Fibroblast of mammary gland (primary cell): ENCODE measurements at regions not wholly inside any gene's neighbourhood (a gene's known extent, or its start where the extent isn't known, plus 50 kb on each side); places are given as distances from the start of the nearest gene placed in this dataset.

Source experiments
- DNase-seq: peaks from one replicate; pipeline ENCODE4 v3.0.0-alpha.2; 2010; ENCODE audit warnings: low read depth
- H3K4me3 ChIP-seq: 2 replicates; pipeline ENCODE4 v1.5.1; 2011; ENCODE audit warnings: low read depth, mild to moderate bottlenecking, low read length, moderate library complexity; ENCODE audit not compliant: control insufficient read depth
- TF ChIP-seq, protein P1 (sequence below): conservative IDR thresholded peaks from 2 replicates; pipeline ENCODE4 v1.5.1; 2011; ENCODE audit warnings: low read depth, low read length, inconsistent platforms; ENCODE audit not compliant: control insufficient read depth, insufficient read depth

DNA sequence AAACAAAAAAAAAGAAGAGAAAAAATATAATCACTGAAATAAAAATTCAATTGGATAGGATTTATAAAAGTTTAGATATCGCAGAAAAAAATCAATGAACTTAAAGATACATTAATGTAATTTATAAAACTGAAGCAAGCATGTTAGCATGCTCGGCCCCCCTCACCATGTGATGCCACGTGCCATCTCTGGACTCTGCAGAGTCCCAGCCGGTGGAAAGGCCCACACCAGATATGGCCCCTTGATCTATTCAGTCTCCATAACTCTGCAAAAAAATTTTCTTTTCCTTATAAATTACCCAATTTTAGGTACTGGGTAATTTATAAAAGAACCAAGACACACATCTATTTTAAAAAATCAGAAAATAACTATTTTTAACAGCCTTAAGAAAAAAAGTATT is 476.0 kb upstream of the ANO3 start:
- no peak for DNase-seq
- TF ChIP-seq, protein P1, sequence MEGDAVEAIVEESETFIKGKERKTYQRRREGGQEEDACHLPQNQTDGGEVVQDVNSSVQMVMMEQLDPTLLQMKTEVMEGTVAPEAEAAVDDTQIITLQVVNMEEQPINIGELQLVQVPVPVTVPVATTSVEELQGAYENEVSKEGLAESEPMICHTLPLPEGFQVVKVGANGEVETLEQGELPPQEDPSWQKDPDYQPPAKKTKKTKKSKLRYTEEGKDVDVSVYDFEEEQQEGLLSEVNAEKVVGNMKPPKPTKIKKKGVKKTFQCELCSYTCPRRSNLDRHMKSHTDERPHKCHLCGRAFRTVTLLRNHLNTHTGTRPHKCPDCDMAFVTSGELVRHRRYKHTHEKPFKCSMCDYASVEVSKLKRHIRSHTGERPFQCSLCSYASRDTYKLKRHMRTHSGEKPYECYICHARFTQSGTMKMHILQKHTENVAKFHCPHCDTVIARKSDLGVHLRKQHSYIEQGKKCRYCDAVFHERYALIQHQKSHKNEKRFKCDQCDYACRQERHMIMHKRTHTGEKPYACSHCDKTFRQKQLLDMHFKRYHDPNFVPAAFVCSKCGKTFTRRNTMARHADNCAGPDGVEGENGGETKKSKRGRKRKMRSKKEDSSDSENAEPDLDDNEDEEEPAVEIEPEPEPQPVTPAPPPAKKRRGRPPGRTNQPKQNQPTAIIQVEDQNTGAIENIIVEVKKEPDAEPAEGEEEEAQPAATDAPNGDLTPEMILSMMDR: no peak
- H3K4me3 ChIP-seq: no peak overlapping the region

DNA sequence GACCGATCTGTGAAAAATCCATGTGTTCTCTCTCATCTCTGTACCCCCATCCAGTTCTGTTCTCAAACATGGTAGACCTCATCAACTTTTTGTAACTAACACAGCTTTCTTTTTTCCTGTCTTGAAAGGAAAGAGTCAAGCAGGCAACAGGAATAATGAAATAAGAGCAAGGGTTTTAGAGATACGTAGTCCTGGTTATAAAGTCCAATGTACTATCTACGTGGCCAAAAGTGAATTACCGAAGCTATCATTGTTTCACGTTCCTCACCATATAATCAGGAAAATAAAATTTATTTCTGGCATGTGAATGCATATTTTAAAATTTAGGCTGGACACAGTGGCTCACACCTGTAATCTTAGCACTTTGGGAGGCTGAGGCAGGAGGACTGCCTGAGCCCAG is 472.2 kb upstream of the ANO3 start:
- H3K4me3 ChIP-seq: no peak overlapping the region
- no peak for DNase-seq
- TF ChIP-seq, protein P1: no peak

DNA sequence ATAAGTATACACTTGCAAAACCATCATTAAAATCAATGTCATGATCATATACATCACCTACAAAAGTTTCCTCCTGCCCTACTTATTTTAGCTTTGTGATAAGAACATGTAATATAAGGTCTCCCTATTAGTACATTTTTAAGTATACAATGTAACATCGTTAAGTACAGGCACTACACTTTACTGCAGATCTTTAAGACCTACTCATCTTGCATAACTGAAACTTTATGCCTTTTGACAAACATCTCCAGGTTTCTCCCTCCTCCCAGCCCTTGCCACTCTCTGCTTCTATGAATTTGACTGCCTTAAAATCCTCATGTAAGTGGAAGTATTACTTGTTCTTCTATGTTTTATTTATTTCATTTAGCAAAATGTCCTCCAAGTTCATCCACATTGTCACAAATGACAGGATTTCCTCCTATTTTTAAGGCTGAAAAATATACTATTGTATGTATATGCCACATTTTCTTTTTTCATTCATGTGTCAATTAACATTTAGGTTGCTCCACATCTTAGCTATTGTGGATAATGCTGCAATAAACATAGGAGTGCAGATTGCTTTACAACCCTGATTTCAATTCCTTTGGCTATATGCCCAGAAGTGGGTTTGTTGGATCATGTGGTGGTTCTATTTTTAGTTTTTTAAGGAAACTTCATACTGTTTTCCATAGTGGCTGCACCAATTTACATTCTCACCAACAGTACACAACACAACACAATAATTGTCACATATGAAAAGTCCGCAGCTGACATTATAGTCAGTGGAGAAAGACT is 471.1 kb upstream of the ANO3 start:
- TF ChIP-seq, protein P1: no peak
- no peak overlapping the region for H3K4me3 ChIP-seq
- DNase-seq: peak; percentile 1

DNA sequence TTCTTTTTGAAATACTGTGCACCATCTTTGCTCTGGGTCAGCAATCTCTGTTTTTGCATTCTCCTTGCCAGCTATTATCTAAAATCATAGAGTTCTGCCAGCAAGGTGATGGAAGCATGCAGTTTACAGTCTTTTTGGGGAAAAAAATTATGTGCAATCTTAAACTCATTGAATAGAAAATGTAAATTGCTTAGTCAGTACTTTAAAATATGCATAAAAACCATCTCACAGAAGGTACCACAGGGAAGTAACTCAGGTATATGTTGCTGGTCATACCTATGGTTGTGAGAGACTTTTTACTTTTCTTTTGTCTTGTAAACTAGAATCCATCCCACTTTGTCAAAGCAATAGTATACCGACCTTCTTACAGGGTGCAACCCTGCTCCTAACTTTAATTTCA is 469.8 kb upstream of the ANO3 start:
- TF ChIP-seq, protein P1: no peak
- no peak overlapping the region for H3K4me3 ChIP-seq
- DNase-seq: no peak

DNA sequence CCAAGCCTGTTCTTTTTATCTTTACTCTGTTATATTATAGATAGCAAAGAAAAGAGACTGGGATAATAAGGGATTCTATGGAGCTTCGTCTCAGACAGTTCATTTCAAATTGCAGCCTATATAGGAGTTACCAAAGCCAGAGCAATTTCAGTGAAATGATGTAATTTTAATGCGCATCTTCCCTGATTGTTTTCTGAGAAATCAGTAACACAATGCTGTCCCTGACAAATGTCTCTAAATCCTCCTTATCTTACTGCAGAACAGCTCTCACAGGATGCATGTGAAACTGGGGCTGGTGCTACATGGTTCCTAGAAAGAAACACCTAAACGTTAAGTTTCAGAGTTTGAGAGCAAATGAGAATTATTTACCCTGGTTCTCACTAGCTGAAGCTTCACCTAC is 467.9 kb upstream of the ANO3 start:
- no peak overlapping the region for H3K4me3 ChIP-seq
- DNase-seq: no peak
- TF ChIP-seq, protein P1: no peak

DNA sequence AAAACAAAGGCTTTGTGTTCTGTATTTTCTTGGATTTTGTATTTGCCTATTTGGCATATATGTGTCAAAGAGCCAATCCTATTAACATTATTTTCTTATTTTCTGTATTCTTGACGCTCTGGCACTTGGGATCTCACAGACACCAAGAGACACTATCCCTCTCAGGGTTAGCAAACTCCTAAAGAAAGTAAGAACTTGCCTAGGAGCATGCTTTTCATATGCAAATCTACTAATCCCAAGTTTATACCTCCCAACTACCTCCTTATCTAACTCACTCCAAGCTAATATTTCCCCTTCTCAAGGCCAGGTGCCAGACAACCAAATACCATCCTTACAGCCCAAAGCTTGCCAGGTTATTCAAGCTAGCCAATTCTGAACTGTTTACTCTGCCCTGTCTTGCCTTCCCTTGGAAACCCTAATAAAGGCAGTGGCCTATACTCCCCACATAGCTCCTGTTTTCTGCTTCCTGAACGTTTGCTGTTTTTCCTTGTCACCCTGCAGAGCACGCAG is 455.4 kb upstream of the ANO3 start:
- DNase-seq: no peak
- H3K4me3 ChIP-seq: no peak overlapping the region
- TF ChIP-seq, protein P1: no peak
